ENCODE measurements at regions not wholly inside any gene's neighbourhood (a gene's known extent, or its start where the extent isn't known, plus 50 kb on each side); places are given as distances from the start of the nearest gene placed in this dataset.

GRCh38 chr18:39191931-39192330 lies 1626.3 kb upstream of the CELF4 start:
- H3K4me1 ChIP-seq: no peaks in the 10 kb centered on the region
- no peak for TF ChIP-seq CTCF (IDR thresholded peaks at IDR 0.05)
- H3K27ac ChIP-seq: no peak overlapping the region
- no peaks in the 10 kb centered on the region for H3K9me3 ChIP-seq
- intact Hi-C loops (cut with DNase I): no loop called here
- H3K36me3 ChIP-seq: no peaks in the 10 kb centered on the region
- H3K27me3 ChIP-seq (ENCODE audit: low read depth): no peaks in the 10 kb centered on the region
- no peak for DNase-seq
- H3K4me3 ChIP-seq: no peak overlapping the region
- ATAC-seq: no peak

GRCh38 chr18:39191058-39191457 lies 1625.5 kb upstream of the CELF4 start:
- TF ChIP-seq CTCF (IDR thresholded peaks at IDR 0.05): no peak
- no peaks in the 10 kb centered on the region for H3K4me1 ChIP-seq
- no peak overlapping the region for H3K4me3 ChIP-seq
- intact Hi-C loops (cut with DNase I): no loop called here
- H3K27me3 ChIP-seq (ENCODE audit: low read depth): no peaks in the 10 kb centered on the region
- H3K36me3 ChIP-seq: no peaks in the 10 kb centered on the region
- no peak overlapping the region for H3K27ac ChIP-seq
- no peak for DNase-seq
- no peaks in the 10 kb centered on the region for H3K9me3 ChIP-seq
- ATAC-seq: no peak

- Histone ChIP-seq H3K36me3 (no peaks in the 10 kb centered on the region), H3K4me1 (no peaks in the 10 kb centered on the region), H3K9me3 (no peaks in the 10 kb centered on the region), H3K27me3 (ENCODE audit: low read depth) (no peaks in the 10 kb centered on the region), H3K27ac (no peak overlapping the region), H3K4me3 (no peak overlapping the region)
- intact Hi-C loops (cut with DNase I): no loop called here
- DNase-seq (no peak), ATAC-seq (no peak)
- TF ChIP-seq CTCF (IDR thresholded peaks at IDR 0.05): no peak
Observed at GRCh38 chr18:39190508-39190907, 1624.9 kb upstream of the CELF4 start.

GRCh38 chr18:39188278-39188677 lies 1622.7 kb upstream of the CELF4 start:
- no peaks in the 10 kb centered on the region for H3K36me3 ChIP-seq
- no peak overlapping the region for H3K27ac ChIP-seq
- no peaks in the 10 kb centered on the region for H3K9me3 ChIP-seq
- intact Hi-C loops (cut with DNase I): no loop called here
- H3K27me3 ChIP-seq (ENCODE audit: low read depth): no peaks in the 10 kb centered on the region
- no peak for DNase-seq
- TF ChIP-seq CTCF (IDR thresholded peaks at IDR 0.05): no peak
- ATAC-seq: no peak
- H3K4me3 ChIP-seq: no peak overlapping the region
- no peaks in the 10 kb centered on the region for H3K4me1 ChIP-seq

GRCh38 chr18:39186008-39186407 lies 1620.4 kb upstream of the CELF4 start:
- ATAC-seq: no peak
- H3K27me3 ChIP-seq (ENCODE audit: low read depth): no peaks in the 10 kb centered on the region
- intact Hi-C loops (cut with DNase I): no loop called here
- H3K27ac ChIP-seq: no peak overlapping the region
- no peak for TF ChIP-seq CTCF (IDR thresholded peaks at IDR 0.05)
- H3K4me1 ChIP-seq: no peaks in the 10 kb centered on the region
- no peak overlapping the region for H3K4me3 ChIP-seq
- no peaks in the 10 kb centered on the region for H3K36me3 ChIP-seq
- H3K9me3 ChIP-seq: no peaks in the 10 kb centered on the region
- no peak for DNase-seq

GRCh38 chr18:39184176-39184575 lies 1618.6 kb upstream of the CELF4 start:
- DNase-seq (no peak), ATAC-seq (no peak)
- Histone ChIP-seq H3K27me3 (ENCODE audit: low read depth) (no peaks in the 10 kb centered on the region), H3K9me3 (no peaks in the 10 kb centered on the region), H3K4me1 (no peaks in the 10 kb centered on the region), H3K27ac (no peak overlapping the region), H3K36me3 (no peaks in the 10 kb centered on the region), H3K4me3 (no peak overlapping the region)
- TF ChIP-seq CTCF (IDR thresholded peaks at IDR 0.05): no peak
- intact Hi-C loops (cut with DNase I): no loop called here
